HCT116 (cell line): ENCODE measurements at regions not wholly inside any gene's neighbourhood (a gene's known extent, or its start where the extent isn't known, plus 50 kb on each side); places are given as distances from the start of the nearest gene placed in this dataset.

ENCODE experiments used
- ATAC-seq: fragments of 200-7000 bp; cut with Tn5 transposase; 2 replicates; pipeline ENCODE4 v1.9.1; 2020; ENCODE audit warnings: mild to moderate bottlenecking, moderate library complexity
- BruUV-seq: library from RNA; stranded (reverse); fragments of 400-500 nt; replicated peaks from 2 replicates; lab custom pipeline; 2021; lab: Mats Ljungman, UMichigan
- CTCF ChIA-PET: fragments of 300-600 bp; sonication (Branson Sonifier 250); formaldehyde crosslinking; loops from one replicate; lab custom pipeline; 2021; ENCODE audit warnings: antibody characterized with exemption; lab: Charles Lee
- POLR2A ChIA-PET: fragments of 300-600, 350-600 bp; sonication (Branson Sonifier 250); formaldehyde crosslinking; loops from one replicate; lab custom pipeline; 2021; ENCODE audit warnings: antibody characterized with exemption; lab: Charles Lee
- RAD21 ChIA-PET, 2 experiments: fragments of 300-600 bp; sonication (Branson Sonifier 250); formaldehyde crosslinking; loops; one replicate each; lab custom pipeline; 2023; ENCODE audit warnings: low total read pairs in 2 of 2; ENCODE audit not compliant: uncharacterized antibody in 2 of 2, unreplicated experiment in 2 of 2, low non-redundant PET in 1 of 2; lab: Charles Lee
- DNase-seq: peaks from one replicate; pipeline ENCODE4 v3.0.0-alpha.2; 2010; ENCODE audit warnings: low read depth, low spot score
- H2AFZ ChIP-seq: fragments of 200-600 bp; shearing (Covaris generic), sonication (generic); 2 replicates; pipeline ENCODE4 v1.6.1; 2017; ENCODE audit warnings: low read depth, mixed run types, mixed read lengths, antibody characterized with exemption, low read length; ENCODE audit not compliant: poor library complexity, severe bottlenecking
- H3K27ac ChIP-seq: 2 replicates; pipeline ENCODE4 v1.5.1; 2012; ENCODE audit warnings: low read depth, low read length
- H3K27me3 ChIP-seq: fragments of 200-600 bp; sonication (generic); 2 replicates; pipeline ENCODE4 v1.6.1; 2016; ENCODE audit warnings: mixed run types, low read length, mixed read lengths; ENCODE audit not compliant: insufficient read depth
- H3K36me3 ChIP-seq, 2 experiments: fragments of 200-500 bp in 1 of 2; fragments of 200-600 bp in 1 of 2; sonication (Bioruptor generic) in 1 of 2; sonication (generic) in 1 of 2; 2 replicates each; pipeline versions ENCODE4 v1.5.1 to v1.6.1; 2014 to 2016; ENCODE audit warnings: low read length in 2 of 2, inconsistent platforms in 1 of 2, mixed read lengths in 1 of 2, mixed run types in 1 of 2; ENCODE audit not compliant: insufficient read depth in 2 of 2, control insufficient read depth in 1 of 2
- H3K4me1 ChIP-seq, 2 experiments: fragments of 200-600 bp in 1 of 2; sonication (generic) in 1 of 2; 2 replicates each; pipeline versions ENCODE4 v1.5.1 to v1.6.1; 2012 to 2017; ENCODE audit warnings: low read length in 2 of 2, inconsistent platforms in 1 of 2, mild to moderate bottlenecking in 1 of 2, mixed read lengths in 1 of 2, mixed run types in 1 of 2, moderate library complexity in 1 of 2; ENCODE audit not compliant: insufficient read depth in 2 of 2, control insufficient read depth in 1 of 2
- H3K4me2 ChIP-seq: fragments of 200-600 bp; sonication (generic); 2 replicates; pipeline ENCODE4 v1.6.1; 2017; ENCODE audit warnings: mixed run types, low read length, mixed read lengths
- H3K4me3 ChIP-seq, 2 experiments: fragments of 200-600 bp in 1 of 2; sonication (generic) in 1 of 2; replicated peaks in 1 of 2; 2 replicates each; pipeline ENCODE4 v1.5.1; 2011 to 2016; ENCODE audit warnings: low read length in 2 of 2, control low read depth in 1 of 2, low read depth in 1 of 2, mild to moderate bottlenecking in 1 of 2, mixed read lengths in 1 of 2, mixed run types in 1 of 2
- H3K79me2 ChIP-seq: fragments of 200-600 bp; sonication (generic); 2 replicates; pipeline ENCODE4 v1.6.1; 2017; ENCODE audit warnings: mild to moderate bottlenecking, mixed run types, low read length, moderate library complexity, mixed read lengths; ENCODE audit not compliant: insufficient read depth
- H3K9ac ChIP-seq: fragments of 200-600 bp; sonication (generic); 2 replicates; pipeline ENCODE4 v1.6.1; 2016; ENCODE audit warnings: low read length, mixed read lengths
- H3K9me2 ChIP-seq: fragments of 200-600 bp; sonication (generic), shearing (Covaris generic); 2 replicates; pipeline ENCODE4 v1.6.1; 2017; ENCODE audit warnings: mixed run types, mild to moderate bottlenecking, moderate library complexity; ENCODE audit not compliant: insufficient read depth
- H3K9me3 ChIP-seq, 2 experiments: fragments of 200-500 bp in 1 of 2; fragments of 200-600 bp in 1 of 2; sonication (Bioruptor generic) in 1 of 2; sonication (generic) in 1 of 2; 2 replicates each; pipeline ENCODE4 v1.6.1; 2014 to 2017; ENCODE audit warnings: low read length in 2 of 2, mixed read lengths in 2 of 2, inconsistent platforms in 1 of 2, low read depth in 1 of 2, mild to moderate bottlenecking in 1 of 2, mixed run types in 1 of 2, moderate library complexity in 1 of 2; ENCODE audit not compliant: control insufficient read depth in 1 of 2, insufficient read depth in 1 of 2
- H4K20me1 ChIP-seq: fragments of 200-600 bp; sonication (generic), shearing (Covaris generic); 2 replicates; pipeline ENCODE4 v1.6.1; 2017; ENCODE audit warnings: mixed run types, mild to moderate bottlenecking, moderate library complexity; ENCODE audit not compliant: insufficient read depth
- ATF3 ChIP-seq: IDR thresholded peaks from 2 replicates; pipeline ENCODE4 v1.6.1; 2012
- CBX3 ChIP-seq: IDR thresholded peaks from 2 replicates; pipeline ENCODE4 v1.6.1; 2012; ENCODE audit warnings: low read depth
- CEBPB ChIP-seq: IDR thresholded peaks from 2 replicates; pipeline ENCODE4 v1.6.1; 2012; ENCODE audit warnings: low read depth
- JUND ChIP-seq: IDR thresholded peaks from 2 replicates; pipeline ENCODE4 v1.6.1; 2012
- MAX ChIP-seq: IDR thresholded peaks from 2 replicates; pipeline ENCODE4 v1.6.1; 2012
- POLR2AphosphoS5 ChIP-seq: IDR thresholded peaks from 2 replicates; pipeline ENCODE4 v1.6.1; 2011; ENCODE audit warnings: mild to moderate bottlenecking, low read depth, low read length, moderate library complexity
- REST ChIP-seq: IDR thresholded peaks from 2 replicates; pipeline ENCODE4 v1.6.1; 2012; ENCODE audit warnings: low read depth
- SIN3A ChIP-seq: IDR thresholded peaks from 2 replicates; pipeline ENCODE4 v1.6.1; 2012; ENCODE audit warnings: low read depth
- SP1 ChIP-seq: IDR thresholded peaks from 2 replicates; pipeline ENCODE4 v1.6.1; 2012; ENCODE audit warnings: low read depth
- YY1 ChIP-seq: IDR thresholded peaks from 2 replicates; pipeline ENCODE4 v1.6.1; 2011; ENCODE audit warnings: low read length, low read depth, moderate library complexity, mild to moderate bottlenecking; ENCODE audit not compliant: insufficient replicate concordance; ENCODE audit errors: extremely low read depth
- ZNF274 ChIP-seq: fragments of 200-500 bp; sonication (Bioruptor generic); IDR thresholded peaks from 2 replicates; pipeline ENCODE4 v1.6.1; 2014; ENCODE audit warnings: mild to moderate bottlenecking, low read depth, low read length, inconsistent platforms
- intact Hi-C: fragments of 100-400 bp; cut with micrococcal nuclease; formaldehyde crosslinking; loops from 2 replicates; pipeline ENCODE4 v1.10.0; 2022

GRCh38 chr9:78663369-78663768 lies 366.4 kb downstream of the PSAT1 start:
- Histone ChIP-seq H4K20me1 (no peaks in the 10 kb centered on the region), H3K27me3 (no peaks in the 10 kb centered on the region), H3K9me3 (no peaks in the 10 kb centered on the region), H3K79me2 (no peaks in the 10 kb centered on the region), H3K4me2 (no peak overlapping the region), H3K9ac (no peak overlapping the region), H3K4me1 (peaks cover 0 to 18% of the 10 kb centered on the region in 2 experiments; a peak in 2 of 4 replicates), H3K4me3 (no peak overlapping the region), H2AFZ (no peak overlapping the region), H3K9me2 (no peaks in the 10 kb centered on the region), H3K36me3 (no peaks in the 10 kb centered on the region), H3K27ac (no peak overlapping the region)
- ChIA-PET CTCF (no interaction called here), POLR2A (no interaction called here), RAD21 (no interaction called here)
- DNase-seq (no peak), ATAC-seq (no peak)
- TF ChIP-seq CBX3 (no peak), ATF3 (no peak), ZNF274 (no peak), SP1 (no peak), REST (no peak), JUND (no peak), MAX (no peak), POLR2AphosphoS5 (no peak), SIN3A (no peak), CEBPB (no peak), YY1 (no peak)
- intact Hi-C loops: no loop called here
- BruUV-seq: no TSS peak
